ENCODE measurements at regions not wholly inside any gene's neighbourhood (a gene's known extent, or its start where the extent isn't known, plus 50 kb on each side); places are given as distances from the start of the nearest gene placed in this dataset.

GRCh38 chr1:209439828-209440227, 143.7 kb upstream of the CAMK1G start:
- TF ChIP-seq POLR2A (IDR thresholded peaks at IDR 0.05; ENCODE audit: low read depth, low read length), result no peak
- TF ChIP-seq TAF1 (IDR thresholded peaks at IDR 0.05; ENCODE audit: borderline replicate concordance, low read depth, low read length), result no peak
- TF ChIP-seq POLR2AphosphoS5 (IDR thresholded peaks at IDR 0.05; ENCODE audit: low read depth, low read length), result no peak

All from GM12892 (cell line).